GM18861 (cell line): ENCODE measurements at regions not wholly inside any gene's neighbourhood (a gene's known extent, or its start where the extent isn't known, plus 50 kb on each side); places are given as distances from the start of the nearest gene placed in this dataset.
"Not testable (repeated sequence)": the region's sequence is repeated elsewhere in the genome, so short reads cannot be mapped to it uniquely, and the experiment has no call there.

Source experiments
- ATAC-seq: cut with Tn5 transposase; IDR thresholded peaks from one replicate; pipeline ENCODE4 v1.9.1; 2021; ENCODE audit not compliant: unreplicated experiment

- no peak for ATAC-seq
Observed at GRCh38 chr6:6940031-6941025, 167.4 kb upstream of the RREB1 start.

DNA sequence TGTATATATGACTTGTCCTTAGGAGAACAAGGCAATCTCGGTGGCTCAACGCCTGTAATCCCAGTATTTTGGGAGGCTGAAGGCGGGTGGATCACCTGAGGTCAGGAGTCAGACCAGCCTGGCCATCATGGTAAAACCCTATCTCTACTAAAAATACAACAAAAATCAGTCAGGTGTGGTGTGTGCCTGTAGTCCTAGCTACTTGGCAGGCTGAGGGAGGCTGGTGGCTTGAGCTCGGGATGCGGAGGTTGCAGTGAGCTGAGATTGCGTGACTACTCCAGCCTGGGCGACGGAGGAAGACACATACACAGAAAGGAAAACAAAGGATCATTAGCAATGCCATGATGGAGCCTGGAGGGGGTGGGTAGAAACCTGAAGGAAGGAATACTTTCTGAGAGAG is 166.6 kb upstream of the RREB1 start:
- ATAC-seq = no peak

GRCh38 chr6:6942091-6942490 is 165.7 kb upstream of the RREB1 start:
- no peak for ATAC-seq

DNA sequence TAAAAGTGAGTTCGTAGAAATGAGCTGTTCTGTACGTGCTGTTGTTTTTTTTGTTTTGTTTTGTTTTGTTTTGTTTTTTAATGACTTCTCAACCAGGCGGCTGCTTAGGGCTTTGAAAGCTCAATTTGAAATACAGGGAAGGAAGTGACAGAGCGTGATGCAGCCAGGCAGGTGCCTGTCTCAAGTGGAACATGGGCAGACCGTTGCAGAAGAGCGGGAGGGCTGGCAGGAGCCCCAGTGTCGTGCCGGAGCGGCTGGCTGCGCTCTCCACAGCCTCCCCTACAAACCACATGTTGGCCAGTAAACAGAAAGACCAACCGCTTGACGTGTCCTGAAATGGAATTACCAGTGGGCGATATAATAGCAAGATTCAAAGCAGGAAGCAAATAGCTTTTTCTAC is 164.9 kb upstream of the RREB1 start:
- no peak for ATAC-seq

- no peak for ATAC-seq
Observed at GRCh38 chr6:6943421-6943820, 164.3 kb upstream of the RREB1 start.

DNA sequence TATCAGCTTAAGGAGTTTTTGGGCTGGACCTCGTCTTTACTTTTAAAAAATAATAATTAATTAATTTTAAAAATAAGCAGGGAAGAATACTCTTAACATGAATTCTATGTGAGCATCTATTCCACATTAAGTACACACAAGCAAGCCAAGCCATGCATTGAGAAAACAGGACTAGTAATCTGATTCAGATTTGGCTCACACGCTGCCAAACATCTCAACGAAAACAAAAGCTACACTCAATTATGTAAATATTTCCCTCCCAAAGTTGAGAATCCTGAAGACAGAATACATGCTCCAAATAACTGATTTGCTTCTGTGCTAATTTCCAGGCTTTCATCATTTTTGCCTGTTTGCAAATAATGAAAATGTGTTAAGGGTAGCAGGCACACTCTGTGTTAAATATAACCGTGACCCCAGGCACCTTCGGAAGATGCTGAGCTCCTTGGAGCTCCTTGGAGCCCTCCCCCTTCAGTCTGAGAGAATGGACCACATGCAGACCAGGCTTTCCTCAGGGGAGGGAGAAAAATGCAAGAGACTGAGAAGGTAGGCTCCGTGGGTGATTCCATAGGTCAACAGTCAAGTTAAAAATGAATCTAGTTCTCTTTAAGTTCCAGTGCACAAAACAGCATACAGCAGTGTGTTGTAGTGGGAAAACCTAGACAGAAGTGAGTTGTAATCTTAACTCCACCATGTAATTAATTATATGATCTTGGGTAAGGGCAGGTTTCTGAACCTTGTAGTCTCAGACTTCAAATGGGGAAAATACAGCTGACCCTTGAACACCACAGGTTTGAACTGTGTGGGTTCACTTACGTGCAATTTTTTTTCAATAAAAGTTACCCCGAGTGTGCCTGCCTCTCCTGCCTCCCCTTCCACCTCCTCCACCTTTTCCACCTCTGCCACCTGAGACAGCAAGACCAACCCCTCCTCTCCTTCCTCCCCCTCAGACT is 161.3 kb upstream of the RREB1 start:
- ATAC-seq = no peak

DNA sequence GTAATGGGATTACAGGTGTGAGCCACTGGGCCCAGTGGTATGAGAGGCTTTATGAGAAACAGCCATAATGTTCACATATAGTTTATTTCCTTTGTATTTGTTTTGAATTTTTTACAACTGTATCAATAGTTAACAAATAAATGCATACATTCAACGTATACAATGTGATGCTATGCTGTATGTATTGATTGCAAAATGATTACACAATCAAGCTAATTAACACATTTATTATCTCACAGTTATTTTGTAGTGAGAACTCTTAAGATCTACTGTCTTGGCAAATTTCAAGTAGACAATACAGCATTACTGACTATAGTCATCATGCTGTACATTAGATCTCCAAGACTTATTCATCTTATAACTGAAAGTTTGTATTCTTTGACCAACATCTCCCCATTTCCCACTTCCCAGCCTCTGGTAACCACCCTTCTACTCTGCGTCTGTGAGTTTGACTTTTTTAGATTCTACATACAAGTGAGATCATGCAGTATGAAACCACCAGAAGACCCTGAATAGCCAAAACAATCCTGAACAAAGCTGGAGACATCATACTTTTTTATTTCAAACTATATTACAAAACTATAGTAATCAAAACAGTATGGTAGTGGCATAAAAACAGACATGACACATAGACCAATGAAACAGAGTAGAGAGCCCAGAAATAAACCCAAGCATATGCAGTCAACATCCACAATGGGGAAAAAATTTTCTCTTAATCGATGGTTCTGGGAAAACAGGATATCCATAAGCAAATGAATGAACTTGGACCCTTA is 157.2 kb upstream of the RREB1 start:
- ATAC-seq = no peak

DNA sequence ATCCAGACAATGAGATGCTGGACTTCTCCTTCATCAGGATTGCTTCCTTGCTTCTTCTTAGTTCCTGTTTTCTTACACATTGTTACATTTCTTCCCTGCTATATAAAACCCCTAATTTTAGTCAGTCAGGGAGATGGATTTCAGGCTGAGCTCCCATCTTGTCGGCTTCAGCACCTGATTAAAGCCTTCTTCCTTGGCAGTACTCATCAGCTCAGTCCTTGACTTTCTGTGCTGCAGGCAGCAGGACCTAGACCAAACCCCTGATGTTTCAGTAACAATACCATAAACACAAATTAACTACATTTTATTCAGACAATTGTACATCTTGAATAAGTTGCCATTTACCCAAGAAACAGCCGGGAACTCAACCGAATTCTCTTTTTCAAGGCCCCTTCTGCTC is 156.4 kb upstream of the RREB1 start:
- ATAC-seq = no peak

GRCh38 chr6:6952484-6952883 is 155.3 kb upstream of the RREB1 start:
- no peak for ATAC-seq

DNA sequence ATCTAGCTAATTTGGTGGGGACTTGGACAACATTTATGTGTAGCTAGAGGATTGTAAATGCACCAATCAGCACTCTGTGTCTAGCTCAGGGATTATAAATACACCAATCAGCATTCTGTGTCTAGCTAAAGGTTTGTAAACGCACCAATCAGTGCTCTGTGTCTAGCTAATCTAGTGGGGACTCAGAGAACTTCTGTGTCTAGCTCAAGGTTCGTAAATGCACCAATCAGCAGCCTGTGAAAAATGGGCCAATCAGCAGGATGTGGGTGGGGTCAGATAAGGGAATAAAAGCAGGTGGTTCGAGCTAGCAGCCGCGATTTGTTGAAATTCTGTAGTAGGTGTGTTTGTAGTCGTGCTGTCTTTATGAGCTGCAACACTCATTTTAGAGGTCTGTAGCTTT is 154.8 kb upstream of the RREB1 start:
- ATAC-seq = not testable (repeated sequence)

DNA sequence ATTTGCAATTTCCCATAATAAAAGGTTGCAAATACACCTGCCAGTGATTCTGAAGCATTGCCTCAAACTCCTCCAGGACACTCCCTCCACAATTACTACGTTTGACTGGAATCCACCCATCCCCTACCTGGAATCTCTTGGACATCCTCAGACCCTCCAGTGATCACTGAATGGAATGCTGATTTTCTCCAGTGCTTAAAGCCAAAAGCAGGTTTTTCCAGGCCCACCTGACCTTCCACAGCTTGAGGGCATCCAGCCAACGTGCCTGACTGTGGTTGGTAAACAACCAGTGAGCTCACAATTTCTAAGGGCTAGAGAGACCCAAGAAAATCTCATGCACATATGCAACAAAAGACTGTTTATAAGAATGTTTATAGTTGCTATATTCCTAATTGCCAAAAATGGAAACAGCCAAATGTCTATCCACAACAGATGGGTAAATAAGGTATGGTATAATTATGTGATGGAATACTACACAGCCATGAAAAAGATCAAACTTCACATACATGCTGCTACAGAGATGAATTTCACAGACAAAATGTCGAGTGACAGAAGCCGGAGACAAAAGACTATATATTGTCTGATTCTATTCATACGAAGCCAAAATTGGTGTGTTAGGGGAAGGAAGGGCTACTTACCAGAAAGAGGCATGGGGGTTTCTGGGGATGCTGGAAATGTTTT is 147.1 kb upstream of the RREB1 start:
- ATAC-seq = no peak

GRCh38 chr6:6962086-6962485 is 145.7 kb upstream of the RREB1 start:
- ATAC-seq = no peak

GRCh38 chr6:6962699-6963098 is 145.1 kb upstream of the RREB1 start:
- ATAC-seq = no peak

GRCh38 chr6:6963390-6963789 is 144.4 kb upstream of the RREB1 start:
- not testable (repeated sequence) for ATAC-seq

DNA sequence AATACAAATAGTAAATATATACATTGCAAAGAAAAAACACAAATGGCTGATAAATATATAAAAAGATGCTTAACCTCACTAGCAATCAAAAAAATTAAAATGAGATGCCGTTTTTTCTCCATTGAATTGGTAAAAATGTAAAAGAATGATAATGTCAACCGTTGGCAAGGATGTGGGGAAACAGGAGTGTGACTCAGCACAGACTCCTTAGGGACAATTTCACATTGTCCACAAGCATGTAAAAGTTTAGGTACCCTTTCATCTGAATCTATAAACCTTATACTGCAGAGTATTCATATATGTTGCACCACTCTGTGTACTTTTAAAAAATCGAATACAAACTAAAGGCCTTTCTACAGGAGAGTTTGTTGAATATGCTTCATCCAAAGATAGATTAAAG is 143.1 kb upstream of the RREB1 start:
- no peak for ATAC-seq

DNA sequence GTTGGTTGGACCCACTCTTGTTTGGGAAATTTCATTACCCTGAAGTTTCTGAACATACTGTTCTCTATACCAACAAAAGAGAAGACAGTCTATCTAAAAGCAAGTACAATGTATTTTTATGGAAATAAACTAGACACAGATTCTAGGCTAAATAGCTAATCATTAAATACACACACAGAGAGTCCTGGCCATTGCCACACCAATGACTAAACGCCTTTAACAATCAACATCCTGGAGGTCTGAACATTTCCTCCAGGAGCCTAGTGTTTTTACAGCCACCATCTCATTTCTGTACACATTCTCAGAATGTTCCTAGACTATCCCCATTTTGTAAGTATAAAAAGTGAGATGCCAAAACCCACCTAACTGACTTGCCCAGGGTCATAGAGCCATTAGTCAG is 141.6 kb upstream of the RREB1 start:
- no peak for ATAC-seq

GRCh38 chr6:6966569-6966968 is 141.2 kb upstream of the RREB1 start:
- ATAC-seq = no peak

GRCh38 chr6:6968357-6968730 is 139.4 kb upstream of the RREB1 start:
- no peak for ATAC-seq

DNA sequence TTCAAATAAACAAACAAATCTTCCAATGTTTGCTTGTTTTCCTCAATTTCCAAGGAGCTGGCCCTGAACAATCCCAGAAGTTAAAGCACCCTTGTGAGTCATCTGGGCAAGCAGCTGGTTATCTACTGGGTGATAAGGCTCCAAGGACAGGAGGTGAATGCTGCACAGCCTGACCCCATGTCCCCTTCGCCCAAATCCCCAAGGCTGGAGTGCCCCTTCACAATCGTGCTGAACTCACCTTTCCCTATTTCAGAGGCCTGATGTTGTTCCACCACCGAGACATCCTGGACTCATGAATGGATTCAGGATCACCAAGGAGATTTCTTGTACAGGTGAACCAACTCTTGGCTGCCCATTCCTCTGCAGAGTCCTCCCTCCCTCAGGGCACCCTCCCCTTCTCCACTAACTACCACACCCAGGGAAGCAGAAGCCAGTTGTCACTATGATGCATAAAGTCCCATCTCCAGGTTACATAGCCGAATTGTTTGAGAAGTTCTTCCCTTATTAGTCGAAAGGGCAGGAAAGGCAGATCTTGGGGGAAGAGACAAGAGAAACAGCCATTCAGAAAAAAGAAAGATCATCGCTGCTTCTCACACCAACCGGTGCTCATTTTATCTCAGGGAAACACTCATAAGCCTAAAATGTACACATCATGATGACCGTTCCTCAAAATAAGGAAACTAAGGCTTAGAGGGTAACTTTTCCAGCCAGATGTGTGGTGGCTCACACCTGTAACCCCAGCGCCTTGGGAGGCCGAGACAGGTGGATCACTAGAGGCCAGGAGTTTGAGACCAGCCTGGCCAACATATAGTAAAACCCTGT is 138.8 kb upstream of the RREB1 start:
- ATAC-seq = no peak
